ENCODE measurements at regions not wholly inside any gene's neighbourhood (a gene's known extent, or its start where the extent isn't known, plus 50 kb on each side); places are given as distances from the start of the nearest gene placed in this dataset.

- DNase-seq (ENCODE audit: low read depth in 3 of 3, low spot score in 2 of 3) = no peak
Measured at GRCh38 chr2:15788455-15788829, 151.9 kb upstream of the MYCN start.

DNA sequence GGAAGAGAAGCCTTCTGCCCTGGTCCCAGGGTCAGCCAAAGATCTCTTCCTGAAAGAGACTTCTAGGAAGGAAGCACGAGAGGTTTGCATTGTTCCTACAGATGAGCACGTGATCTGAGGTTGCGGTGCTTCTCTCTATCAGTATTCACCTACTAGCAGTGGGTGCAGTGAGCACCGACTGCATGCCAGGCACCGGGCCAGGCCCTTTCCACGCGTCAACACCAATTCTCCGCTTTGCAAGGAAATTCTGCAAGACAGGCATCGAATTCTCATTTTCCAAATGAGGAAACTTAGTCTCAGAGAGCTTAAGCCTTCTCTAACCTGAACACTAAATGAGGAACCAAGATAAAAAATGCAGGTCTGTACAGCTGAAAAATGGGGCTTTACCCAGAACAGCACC lies 151.5 kb upstream of the MYCN start:
- no peak for DNase-seq (ENCODE audit: low read depth in 3 of 3, low spot score in 2 of 3)

GRCh38 chr2:15789381-15790062 lies 150.8 kb upstream of the MYCN start:
- no peak for DNase-seq (ENCODE audit: low read depth in 3 of 3, low spot score in 2 of 3)

- no peak for DNase-seq (ENCODE audit: low read depth in 3 of 3, low spot score in 2 of 3)
Measured at GRCh38 chr2:15790326-15790725, 150.0 kb upstream of the MYCN start.

- no peak for DNase-seq (ENCODE audit: low read depth in 3 of 3, low spot score in 2 of 3)
Measured at GRCh38 chr2:15790838-15791237, 149.5 kb upstream of the MYCN start.

DNA sequence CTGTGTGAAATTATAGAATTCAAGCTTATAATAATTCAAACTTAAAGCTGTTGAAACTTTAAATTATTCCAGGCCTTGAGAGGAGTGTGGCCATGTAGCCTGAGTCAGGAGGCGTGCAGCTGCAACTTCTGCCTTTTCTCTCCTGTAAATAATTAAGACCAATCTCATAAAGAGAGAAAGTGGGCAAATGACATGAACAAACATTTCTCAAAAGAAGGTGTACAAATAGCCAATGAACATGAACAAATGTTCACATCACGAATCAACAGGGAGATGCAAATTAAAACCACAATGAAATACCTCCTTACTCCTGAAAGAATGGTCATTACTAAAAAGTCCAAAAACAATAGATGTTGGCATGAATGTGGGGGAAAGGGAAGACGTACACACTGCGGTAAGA lies 149.1 kb upstream of the MYCN start:
- no peak for DNase-seq (ENCODE audit: low read depth in 3 of 3, low spot score in 2 of 3)

GRCh38 chr2:15792331-15792730 lies 148.0 kb upstream of the MYCN start:
- no peak for DNase-seq (ENCODE audit: low read depth in 3 of 3, low spot score in 2 of 3)

DNA sequence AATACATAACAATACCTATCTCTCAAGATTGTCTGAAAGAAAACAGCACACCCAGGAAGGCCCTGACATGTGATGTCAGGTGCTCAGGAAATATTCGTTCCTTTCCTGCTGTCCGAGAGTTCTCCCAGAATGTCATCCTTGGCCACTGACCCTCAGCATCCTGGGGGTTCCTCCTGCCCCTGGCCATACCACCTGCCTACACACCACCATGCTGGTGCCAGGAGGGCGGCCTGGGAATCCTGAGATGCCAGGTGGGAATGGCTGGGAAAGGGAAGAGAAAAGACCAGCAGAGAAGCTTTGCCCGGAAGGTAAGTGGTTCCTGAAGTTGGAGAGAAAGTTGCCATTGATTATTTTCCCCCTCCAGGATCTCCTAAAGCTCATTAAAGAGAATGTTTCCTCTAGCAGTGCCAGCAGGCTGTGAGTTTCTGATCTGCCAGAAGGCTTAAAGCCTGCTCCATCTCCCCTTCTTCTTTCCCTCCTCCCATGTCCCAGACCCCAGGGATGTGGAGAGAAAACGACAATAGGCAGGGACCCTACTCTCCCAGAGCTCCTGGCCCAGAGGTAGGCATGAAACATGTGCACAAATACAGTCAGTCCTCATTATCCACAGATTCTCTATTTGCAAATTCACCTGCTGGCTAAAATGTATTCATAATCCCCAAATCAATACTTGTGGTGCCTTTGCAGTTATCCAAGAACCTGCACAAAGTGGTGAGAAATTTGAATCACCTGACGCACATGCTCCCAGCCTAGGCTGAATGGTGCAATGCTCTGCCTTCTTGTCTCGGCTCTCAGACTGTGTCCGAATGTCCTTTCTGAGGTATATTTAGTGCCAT lies 147.1 kb upstream of the MYCN start:
- DNase-seq (ENCODE audit: low read depth in 3 of 3, low spot score in 2 of 3) = no peak

GRCh38 chr2:15793978-15794377 lies 146.4 kb upstream of the MYCN start:
- no peak for DNase-seq (ENCODE audit: low read depth in 3 of 3, low spot score in 2 of 3)

DNA sequence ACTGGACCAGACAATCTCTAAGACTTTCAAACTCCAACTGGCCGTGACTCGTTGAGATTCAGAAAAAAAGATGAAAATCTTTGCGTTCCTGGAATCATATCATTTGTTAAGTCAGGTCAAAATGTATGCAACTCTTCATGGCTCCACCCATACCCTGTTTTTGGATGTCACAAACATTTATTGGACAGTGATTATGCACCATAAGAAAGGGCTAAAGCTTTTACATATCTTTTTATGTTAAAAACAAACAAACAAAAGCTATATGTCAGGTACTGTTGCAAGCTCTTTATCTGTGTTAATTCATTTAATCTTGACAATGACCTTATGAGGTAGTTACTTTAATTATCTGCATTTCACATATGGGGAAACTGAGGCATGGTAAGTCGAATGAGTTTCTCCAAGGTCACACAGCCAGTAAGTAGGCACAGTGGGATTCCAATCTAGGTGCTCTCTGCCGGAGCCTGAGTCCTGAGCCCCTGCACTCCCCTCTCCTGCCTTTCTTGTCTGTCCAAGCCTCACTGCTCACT lies 145.7 kb upstream of the MYCN start:
- no peak for DNase-seq (ENCODE audit: low read depth in 3 of 3, low spot score in 2 of 3)

GRCh38 chr2:15795426-15795825 lies 144.9 kb upstream of the MYCN start:
- DNase-seq (ENCODE audit: low read depth in 3 of 3, low spot score in 2 of 3) = no peak

DNA sequence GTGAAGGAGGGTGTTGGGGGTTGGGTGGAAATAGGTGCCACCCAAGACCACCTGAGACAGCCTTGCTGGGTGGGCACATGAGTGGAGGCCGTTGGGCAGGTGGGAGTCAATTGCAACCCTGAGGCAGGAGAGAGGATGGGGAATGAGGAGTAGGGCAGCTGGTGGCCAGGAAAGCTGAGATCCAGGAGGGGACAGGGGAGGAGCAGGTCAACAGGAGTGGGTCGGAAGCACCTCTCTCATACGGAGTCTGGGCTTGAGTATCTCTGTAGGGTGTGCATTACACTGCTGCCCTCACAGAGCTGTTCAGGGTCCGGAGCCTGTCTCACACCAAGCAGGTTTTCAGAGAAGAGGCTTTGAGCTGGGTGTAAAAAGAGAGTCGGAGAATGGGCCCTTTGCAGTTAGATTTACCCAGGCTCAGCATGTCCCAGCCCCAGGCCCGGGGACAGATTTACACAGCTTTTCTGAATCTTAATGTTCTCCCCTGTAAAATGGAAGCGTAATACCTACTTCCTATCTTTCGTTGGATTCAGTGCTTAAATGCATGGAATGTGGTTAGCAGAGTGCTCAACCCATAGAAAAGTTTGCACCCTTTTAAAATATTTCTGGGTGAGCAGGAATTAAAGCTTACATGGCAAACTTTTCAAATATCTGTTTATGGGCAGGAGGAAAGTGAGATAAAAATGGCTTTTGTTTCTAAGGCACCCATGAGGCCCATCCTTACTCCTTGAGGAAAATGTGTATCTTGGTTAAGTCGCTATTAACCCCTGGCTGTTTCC lies 144.0 kb upstream of the MYCN start:
- no peak for DNase-seq (ENCODE audit: low read depth in 3 of 3, low spot score in 2 of 3)

- no peak for DNase-seq (ENCODE audit: low read depth in 3 of 3, low spot score in 2 of 3)
Measured at GRCh38 chr2:15797231-15797938, 143.0 kb upstream of the MYCN start.

- DNase-seq (ENCODE audit: low read depth in 3 of 3, low spot score in 2 of 3) = no peak
Measured at GRCh38 chr2:15797939-15798281, 142.4 kb upstream of the MYCN start.

DNA sequence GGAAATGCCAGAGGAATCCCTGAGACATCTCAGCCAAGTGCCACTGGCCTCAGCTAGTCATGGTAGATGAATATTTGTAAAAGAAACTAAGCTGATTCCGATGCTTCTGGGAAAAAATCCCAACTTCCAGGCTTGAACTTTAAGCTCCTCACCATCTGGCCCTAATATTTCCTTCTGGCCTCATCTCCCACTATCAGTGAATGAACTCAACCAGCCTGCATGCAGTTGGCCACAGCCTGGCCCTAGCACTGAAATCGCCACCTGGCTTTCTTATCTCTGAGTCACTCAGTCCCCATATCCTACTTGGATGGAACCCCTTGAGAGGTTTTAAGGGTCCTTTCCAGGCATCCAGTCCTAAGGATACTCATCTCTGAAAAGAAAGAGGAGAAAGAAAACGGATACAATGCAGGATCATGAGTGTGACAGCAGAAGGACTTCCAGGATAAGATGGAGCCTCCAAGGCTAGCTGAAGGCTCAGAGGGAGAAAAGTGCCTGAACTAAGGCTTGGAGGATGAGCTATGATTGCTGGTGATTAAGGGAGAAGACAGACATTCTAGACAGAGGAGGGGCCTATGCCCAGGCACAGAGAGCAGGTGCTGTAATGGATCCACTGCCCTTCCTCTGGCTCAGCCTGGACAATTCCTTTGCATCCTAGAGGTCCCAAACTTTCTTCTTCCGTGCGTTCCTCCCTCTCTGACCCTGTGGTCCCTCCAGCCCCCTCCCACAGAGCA lies 141.5 kb upstream of the MYCN start:
- no peak for DNase-seq (ENCODE audit: low read depth in 3 of 3, low spot score in 2 of 3)

DNA sequence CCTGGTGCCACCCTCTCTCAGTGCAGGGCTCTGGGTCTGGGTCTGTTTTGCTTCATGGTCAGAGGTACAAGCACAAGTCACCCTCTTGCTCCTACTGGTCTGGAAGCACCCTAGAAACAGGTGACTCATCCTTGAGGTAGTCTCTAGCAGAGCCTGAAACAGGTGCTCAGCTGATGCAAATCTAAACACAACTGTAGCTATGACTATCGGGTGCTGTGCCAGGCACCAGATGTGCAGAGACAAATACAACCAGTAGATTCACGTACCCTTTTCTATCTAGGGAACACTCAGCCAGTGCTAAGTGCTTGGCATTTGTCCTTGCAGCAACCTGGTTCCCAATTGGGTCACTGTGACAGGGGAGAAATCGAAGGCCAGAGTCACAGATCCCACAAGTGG lies 140.9 kb upstream of the MYCN start:
- no peak for DNase-seq (ENCODE audit: low read depth in 3 of 3, low spot score in 2 of 3)

DNA sequence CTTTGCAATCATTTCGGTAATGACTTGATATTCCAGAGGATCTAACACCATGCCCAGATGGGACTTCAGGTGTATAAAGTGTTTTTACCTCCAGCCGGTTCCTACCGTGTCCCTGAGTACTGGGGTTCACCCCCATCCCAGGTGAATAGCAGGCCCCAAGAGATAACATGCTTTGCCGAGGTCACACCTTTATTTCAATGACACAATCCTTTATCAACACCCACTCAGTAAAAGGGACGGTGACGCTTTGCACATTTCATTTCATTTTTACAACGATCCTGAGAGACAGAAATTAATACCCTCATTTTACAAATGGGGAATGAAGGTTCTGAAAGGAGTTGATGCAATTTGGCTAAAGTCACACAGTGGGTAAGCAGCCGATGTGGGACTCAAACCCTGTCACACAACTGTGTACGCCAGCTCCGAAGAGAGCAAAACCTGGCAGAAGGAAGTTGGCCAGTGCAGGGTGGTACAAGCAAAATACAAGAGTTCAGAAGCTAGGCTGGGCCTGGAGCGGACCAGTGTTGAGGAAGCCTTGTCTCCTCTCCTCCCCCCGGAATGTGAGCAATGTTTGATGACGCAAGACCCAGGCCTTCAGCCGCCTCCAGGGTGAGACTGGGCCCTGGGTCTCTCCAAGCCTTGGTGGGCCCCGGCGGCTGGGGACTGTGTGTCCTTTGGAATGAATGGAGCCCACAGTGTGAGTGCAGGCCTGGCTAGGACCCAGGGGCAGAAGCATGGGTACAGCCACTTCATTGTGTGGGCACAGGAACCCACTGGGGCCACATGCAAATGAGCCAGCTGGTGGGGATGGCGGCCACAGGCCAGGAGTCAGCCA lies 139.6 kb upstream of the MYCN start:
- DNase-seq (ENCODE audit: low read depth in 3 of 3, low spot score in 2 of 3) = no peak

GRCh38 chr2:15801439-15801838 lies 138.9 kb upstream of the MYCN start:
- no peak for DNase-seq (ENCODE audit: low read depth in 3 of 3, low spot score in 2 of 3)

- DNase-seq (ENCODE audit: low read depth in 3 of 3, low spot score in 2 of 3) = no peak
Measured at GRCh38 chr2:15801904-15802303, 138.4 kb upstream of the MYCN start.

Measured in right renal cortex interstitium (tissue), 3 donors.